Common myeloid progenitor, CD34-positive (primary cell): ENCODE measurements at regions not wholly inside any gene's neighbourhood (a gene's known extent, or its start where the extent isn't known, plus 50 kb on each side); places are given as distances from the start of the nearest gene placed in this dataset.

Experiments
- CTCF ChIA-PET: fragments of 350-600 bp; sonication (Branson Sonifier 250); formaldehyde crosslinking; loops from one replicate; lab custom pipeline; 2021; ENCODE audit warnings: antibody characterized with exemption; lab: Charles Lee
- POLR2A ChIA-PET: fragments of 350-600 bp; sonication (Branson Sonifier 250); formaldehyde crosslinking; loops from one replicate; lab custom pipeline; 2021; ENCODE audit warnings: antibody characterized with exemption; lab: Charles Lee
- DNase-seq, 3 donors: peaks; one replicate each; pipeline versions ENCODE4 v3.0.0 to v3.0.0-alpha.2; 2013
- H3K27ac ChIP-seq, 2 experiments: 1 replicate in 1 of 2; 2 replicates in 1 of 2; pipeline ENCODE4 v1.7.0; 2013; ENCODE audit warnings: inconsistent platforms in 2 of 2, low read length in 2 of 2, mild to moderate bottlenecking in 2 of 2, low read depth in 1 of 2, moderate library complexity in 1 of 2; ENCODE audit not compliant: severe bottlenecking in 2 of 2, insufficient read depth in 1 of 2, poor library complexity in 1 of 2
- H3K27me3 ChIP-seq, 5 experiments: replicated peaks in 2 of 5; 1 replicate in 3 of 5; 2 replicates in 2 of 5; pipeline versions ENCODE4 v1.6.1 to v1.7.0; 2013; ENCODE audit warnings: low read length in 4 of 5, mild to moderate bottlenecking in 2 of 5, moderate library complexity in 2 of 5, inconsistent platforms in 1 of 5; ENCODE audit not compliant: insufficient read depth in 5 of 5, control insufficient read depth in 4 of 5
- H3K36me3 ChIP-seq, 4 experiments: 1 replicate in 2 of 4; 2 replicates in 2 of 4; pipeline versions ENCODE4 v1.6.1 to v1.7.0; 2013; ENCODE audit warnings: low read length in 3 of 4, control low read depth in 1 of 4, mild to moderate bottlenecking in 1 of 4; ENCODE audit not compliant: control insufficient read depth in 4 of 4, insufficient read depth in 4 of 4
- H3K4me1 ChIP-seq, 4 experiments: 1 replicate in 3 of 4; 2 replicates in 1 of 4; pipeline versions ENCODE4 v1.6.1 to v1.7.1; 2013; ENCODE audit warnings: low read length in 3 of 4, mild to moderate bottlenecking in 3 of 4, control low read depth in 1 of 4, inconsistent platforms in 1 of 4, moderate library complexity in 1 of 4; ENCODE audit not compliant: control insufficient read depth in 4 of 4, insufficient read depth in 4 of 4; ENCODE audit errors: control extremely low read depth in 1 of 4
- H3K4me3 ChIP-seq, 7 experiments: 1 replicate in 4 of 7; 2 replicates in 3 of 7; pipeline versions ENCODE4 v1.5.1 to v1.7.0; 2013; ENCODE audit warnings: mild to moderate bottlenecking in 7 of 7, low read length in 6 of 7, moderate library complexity in 6 of 7, inconsistent platforms in 2 of 7, low read depth in 2 of 7, control low read depth in 1 of 7; ENCODE audit not compliant: insufficient read depth in 4 of 7, control insufficient read depth in 1 of 7; ENCODE audit errors: extremely low read depth in 1 of 7
- H3K9me3 ChIP-seq, 5 experiments: 1 replicate in 4 of 5; 2 replicates in 1 of 5; pipeline versions ENCODE4 v1.6.1 to v1.7.1; 2013; ENCODE audit warnings: low read length in 4 of 5, mild to moderate bottlenecking in 2 of 5, inconsistent platforms in 1 of 5, low read depth in 1 of 5, moderate library complexity in 1 of 5; ENCODE audit not compliant: control insufficient read depth in 4 of 5, insufficient read depth in 2 of 5; ENCODE audit errors: control extremely low read depth in 1 of 5
- WGBS: methylation state at CpG from one replicate; pipeline ENCODE4 v1.1.5; 2013; ENCODE audit not compliant: insufficient coverage; 5-methylcytosine and 5-hydroxymethylcytosine counted together

DNA sequence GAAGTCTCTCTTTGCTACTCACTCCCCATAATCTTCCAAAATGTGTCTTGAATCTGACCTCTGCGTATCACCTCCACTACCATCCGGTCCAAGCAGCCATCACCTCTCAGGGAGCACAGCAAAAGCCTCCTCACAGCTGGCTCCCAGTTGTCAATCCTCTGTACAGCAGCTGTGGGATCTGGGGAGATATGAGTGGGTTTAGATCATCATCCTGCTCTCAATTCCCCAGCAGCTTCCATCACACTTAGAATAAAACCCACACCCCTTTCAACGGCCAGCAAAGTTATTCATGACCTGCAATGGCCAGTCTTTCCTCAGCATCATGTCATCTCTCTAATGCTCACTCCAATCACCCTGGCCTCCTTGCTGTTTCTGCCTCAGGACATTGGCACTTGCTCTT lies 261.6 kb downstream of the PAX3 start:
- Histone ChIP-seq H3K36me3 (no peaks in the 10 kb centered on the region), H3K27me3 (peaks cover 0 to 2% (median 0%) of the 10 kb centered on the region in 5 experiments), H3K4me3 (no peak overlapping the region), H3K4me1 (no peaks in the 10 kb centered on the region), H3K27ac (no peak overlapping the region), H3K9me3 (no peaks in the 10 kb centered on the region)
- POLR2A ChIA-PET: no interaction called here
- 70% methylated on average over 1 of the region's 3 CpGs for WGBS
- CTCF ChIA-PET: interaction anchor here (1.1 to 3.2 kb wide), 2 partner anchors 11 to 21 kb away, joined by 3 to 10 read pairs; no protein-coding TSS in a partner anchor
- no peak for DNase-seq

- Histone ChIP-seq H3K4me1 (no peaks in the 10 kb centered on the region), H3K27me3 (no peaks in the 10 kb centered on the region), H3K4me3 (no peak overlapping the region), H3K36me3 (no peaks in the 10 kb centered on the region), H3K27ac (no peak overlapping the region), H3K9me3 (no peaks in the 10 kb centered on the region)
- ChIA-PET POLR2A (no interaction called here), CTCF (interaction anchor here (1.0 to 1.7 kb wide), 2 partner anchors 9 to 10 kb away, joined by 3 to 6 read pairs; no protein-coding TSS in a partner anchor)
- whole genome bisulfite sequencing: 80% methylated on average over 1 of the region's 3 CpGs
- no peak for DNase-seq
Observed at GRCh38 chr2:222034058-222034457, 264.7 kb downstream of the PAX3 start.

DNA sequence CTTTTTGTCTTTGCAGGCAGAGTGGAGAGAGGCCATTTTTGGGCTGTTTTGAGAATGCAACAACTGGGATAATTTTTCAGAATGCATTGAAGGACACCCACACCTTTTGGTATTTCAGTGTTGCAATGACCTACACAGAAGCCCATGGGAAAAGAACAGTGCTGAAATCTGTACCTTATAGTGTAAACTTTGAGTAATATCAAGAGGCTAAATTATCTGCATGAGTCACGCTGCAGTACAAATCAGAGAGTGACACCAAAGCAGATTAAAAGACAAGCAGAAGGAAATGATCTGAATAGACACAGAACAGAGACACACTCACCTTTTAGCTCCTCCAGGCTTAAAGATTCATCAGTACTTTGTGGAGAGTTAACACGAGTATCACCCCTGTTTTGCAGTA lies 265.3 kb downstream of the PAX3 start:
- Histone ChIP-seq H3K4me3 (no peak overlapping the region), H3K27ac (no peak overlapping the region), H3K36me3 (no peaks in the 10 kb centered on the region), H3K4me1 (no peaks in the 10 kb centered on the region), H3K9me3 (no peaks in the 10 kb centered on the region), H3K27me3 (no peaks in the 10 kb centered on the region)
- no CpG with 5 or more reads among the region's 2 CpGs for WGBS
- ChIA-PET POLR2A (no interaction called here), CTCF (interaction anchor here (0.8 to 1.0 kb wide), 2 partner anchors 9 to 10 kb away, joined by 3 read pairs; no protein-coding TSS in a partner anchor)
- no peak for DNase-seq

GRCh38 chr2:222025881-222026271 lies 272.9 kb downstream of the PAX3 start:
- WGBS: 77% methylated on average over 3 of the region's 3 CpGs

DNA sequence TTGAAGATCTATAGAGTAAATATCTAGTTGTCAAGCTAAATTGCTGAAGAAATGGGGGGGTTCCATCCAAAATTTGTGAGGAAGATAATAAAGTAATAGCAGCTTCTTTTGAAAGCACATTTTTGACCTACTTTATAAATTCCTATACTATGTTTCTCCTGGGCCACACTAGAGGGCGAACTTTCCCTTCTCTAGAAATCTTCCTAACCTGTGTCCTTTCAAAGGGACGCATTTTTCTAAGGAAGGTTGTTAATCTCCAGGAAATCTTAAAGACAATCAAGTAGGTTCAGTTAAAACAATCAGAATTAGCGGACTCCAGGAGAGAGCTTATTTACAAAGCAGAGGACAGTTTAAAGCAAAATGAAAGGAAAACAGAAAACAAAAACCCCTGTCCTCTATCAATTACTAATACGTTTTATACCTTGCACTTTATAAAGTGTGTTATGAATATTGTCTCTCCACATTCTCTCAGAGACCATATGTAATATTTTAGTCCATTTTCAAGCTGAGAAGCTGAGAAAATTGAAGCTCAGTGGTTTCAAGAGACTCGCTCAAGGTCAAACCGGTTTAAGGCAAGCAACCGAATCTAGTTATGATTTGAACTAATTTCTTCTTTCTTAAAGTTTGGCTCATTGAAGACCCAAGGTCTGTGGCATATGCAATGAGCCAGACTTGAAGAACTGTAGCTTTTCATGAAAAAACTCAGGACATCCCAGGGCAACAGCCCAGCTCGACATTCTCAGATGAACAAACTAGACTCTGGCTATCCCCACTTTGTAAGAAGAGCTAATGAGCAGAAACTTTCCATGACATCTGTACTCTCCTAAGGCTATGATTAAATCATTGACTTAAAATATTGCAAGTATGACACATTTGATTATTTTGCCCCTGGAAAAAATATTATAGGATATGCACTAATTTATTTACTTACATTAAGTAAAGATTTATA lies 273.6 kb downstream of the PAX3 start:
- Histone ChIP-seq H3K4me3 (no peak overlapping the region), H3K27ac (no peak overlapping the region), H3K9me3 (no peaks in the 10 kb centered on the region), H3K27me3 (peaks cover 0 to 15% (median 9%) of the 10 kb centered on the region in 5 experiments), H3K4me1 (no peaks in the 10 kb centered on the region), H3K36me3 (no peaks in the 10 kb centered on the region)
- DNase-seq: peak; percentile 5 to 28 (median 22)
- POLR2A ChIA-PET: no interaction called here
- CTCF ChIA-PET: interaction anchor here (0.5 to 2.2 kb wide), 8 partner anchors 8 to 651 kb away, joined by 3 to 6 read pairs (median 4); no protein-coding TSS in a partner anchor
- 81% methylated on average over 3 of the region's 8 CpGs for WGBS

More at GRCh38 chr2:222025881-222026271, 272.9 kb downstream of the PAX3 start:
- ChIA-PET CTCF (interaction anchor here (0.5 to 1.8 kb wide), 6 partner anchors 8 to 650 kb away, joined by 3 to 5 read pairs (median 4); no protein-coding TSS in a partner anchor), POLR2A (no interaction called here)
- Histone ChIP-seq H3K27ac (no peak overlapping the region), H3K9me3 (no peaks in the 10 kb centered on the region), H3K36me3 (no peaks in the 10 kb centered on the region), H3K4me1 (no peaks in the 10 kb centered on the region), H3K27me3 (peaks cover 0 to 15% (median 9%) of the 10 kb centered on the region in 5 experiments), H3K4me3 (no peak overlapping the region)
- no peak for DNase-seq

DNA sequence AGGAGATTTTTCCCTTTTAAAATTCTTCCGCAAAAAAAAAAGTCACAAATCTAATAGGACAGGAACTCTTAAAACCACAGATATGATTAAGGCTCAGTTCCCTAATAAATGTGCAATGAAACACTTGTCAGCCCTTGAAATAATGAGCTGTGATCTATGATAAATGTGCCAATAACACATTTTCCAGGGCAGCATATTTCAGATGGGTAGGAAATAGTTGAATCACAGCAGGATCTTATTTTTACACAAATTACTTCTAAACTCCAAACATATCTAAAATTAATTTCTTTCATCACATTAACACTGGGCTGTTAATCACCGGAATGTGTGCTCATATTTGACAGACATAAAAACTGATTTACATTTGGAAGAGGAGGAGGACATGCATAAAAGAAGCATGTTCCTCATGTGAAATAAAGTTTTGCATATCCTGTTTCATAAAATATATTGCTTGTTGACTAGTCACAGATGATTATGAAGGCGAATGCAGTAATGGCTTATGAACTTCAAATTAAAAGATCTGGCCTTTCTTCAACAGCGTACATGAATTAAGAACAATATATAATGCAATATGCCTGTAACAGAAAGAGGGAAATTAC lies 281.4 kb downstream of the PAX3 start:
- no peak overlapping the region for H3K27ac ChIP-seq
- no peak overlapping the region for H3K4me3 ChIP-seq
- no peaks in the 10 kb centered on the region for H3K36me3 ChIP-seq
- no peak for DNase-seq
- no peaks in the 10 kb centered on the region for H3K9me3 ChIP-seq
- H3K27me3 ChIP-seq: peaks cover 0 to 2% (median 0%) of the 10 kb centered on the region in 5 experiments
- CTCF ChIA-PET: interaction anchor here (1.3 kb wide), 1 partner anchor 9 kb away, joined by 5 read pairs; no protein-coding TSS in a partner anchor
- POLR2A ChIA-PET: no interaction called here
- WGBS: no CpG with 5 or more reads among the region's 4 CpGs
- H3K4me1 ChIP-seq: no peaks in the 10 kb centered on the region
